Stimulated activated CD4-positive, alpha-beta T cell treated with anti-CD3 and anti-CD28 coated beads, Interleukin-12 subunit alpha, Interleukin-12 subunit beta, amount 100 ng/mL, for 4 hours (primary cell): ENCODE measurements at regions not wholly inside any gene's neighbourhood (a gene's known extent, or its start where the extent isn't known, plus 50 kb on each side); places are given as distances from the start of the nearest gene placed in this dataset.
"Not testable (repeated sequence)": the region's sequence is repeated elsewhere in the genome, so short reads cannot be mapped to it uniquely, and the experiment has no call there.

ENCODE experiments used
- DNase-seq: peaks from one replicate; pipeline ENCODE4 v3.0.0-alpha.2; 2020

DNA sequence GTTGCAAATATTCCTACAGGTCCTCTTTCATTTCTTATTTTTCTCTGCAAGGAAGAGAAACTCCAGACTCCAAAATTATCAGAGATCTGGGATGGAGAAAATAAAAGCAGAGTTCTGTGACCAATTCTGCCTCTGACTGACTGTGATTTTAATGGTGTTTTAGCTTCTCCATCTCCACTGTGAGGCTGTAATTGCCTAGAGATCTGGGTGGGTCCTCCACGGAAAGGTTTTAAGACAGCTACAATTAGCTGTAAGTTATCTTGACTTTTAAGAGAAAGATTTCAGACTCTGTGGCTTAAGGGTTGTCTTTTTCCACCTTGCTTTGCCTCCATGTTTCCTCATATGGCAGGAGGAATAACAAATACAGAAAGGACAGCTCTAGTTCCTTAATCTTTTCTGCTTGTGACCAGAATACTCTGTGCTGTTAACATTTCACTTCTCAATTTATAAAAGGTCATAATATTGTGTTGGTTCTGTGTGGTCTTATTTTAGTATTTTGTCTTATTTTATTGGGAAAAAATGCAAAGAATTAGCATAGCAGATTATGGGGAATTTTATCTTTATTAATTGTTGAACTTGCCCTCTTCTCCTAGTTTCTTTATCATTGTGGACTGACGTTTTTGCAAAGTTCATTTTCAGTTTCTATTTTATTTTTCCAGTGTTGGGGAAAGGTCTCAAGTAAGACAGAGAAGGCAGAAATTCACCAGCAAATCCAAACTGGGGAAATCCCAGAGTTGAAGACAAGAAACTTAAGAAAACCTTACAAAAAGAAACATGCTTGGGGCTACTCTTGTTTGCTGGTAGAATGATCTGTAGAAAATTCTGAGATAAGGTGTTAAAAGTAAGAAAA is 157.9 kb downstream of the RAP2B start:
- no peak for DNase-seq

DNA sequence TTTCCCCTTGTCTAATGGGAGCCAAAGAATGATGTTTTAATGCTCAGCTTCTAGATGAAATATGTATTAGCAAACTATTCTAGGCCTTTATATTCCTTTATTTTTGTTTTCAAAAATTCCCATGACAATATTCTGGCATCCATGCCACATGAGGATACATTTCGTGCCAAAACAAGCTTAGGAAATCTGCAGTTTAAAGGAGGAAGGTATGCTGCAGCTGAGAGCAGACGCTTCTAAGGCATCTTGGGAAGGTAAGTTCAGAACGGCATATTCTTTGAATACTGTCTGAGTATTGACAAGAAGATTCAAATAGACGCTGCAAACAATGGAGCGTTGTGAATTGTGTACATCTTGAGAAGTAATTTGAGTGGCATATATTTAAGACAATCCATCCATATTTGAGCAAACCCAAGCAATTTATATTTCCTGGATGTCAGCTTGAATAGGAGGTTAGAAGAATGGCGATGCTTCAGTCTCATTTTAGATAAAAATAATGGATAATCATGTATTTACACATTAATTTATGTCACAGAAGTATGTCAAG is 158.6 kb downstream of the RAP2B start:
- no peak for DNase-seq

DNA sequence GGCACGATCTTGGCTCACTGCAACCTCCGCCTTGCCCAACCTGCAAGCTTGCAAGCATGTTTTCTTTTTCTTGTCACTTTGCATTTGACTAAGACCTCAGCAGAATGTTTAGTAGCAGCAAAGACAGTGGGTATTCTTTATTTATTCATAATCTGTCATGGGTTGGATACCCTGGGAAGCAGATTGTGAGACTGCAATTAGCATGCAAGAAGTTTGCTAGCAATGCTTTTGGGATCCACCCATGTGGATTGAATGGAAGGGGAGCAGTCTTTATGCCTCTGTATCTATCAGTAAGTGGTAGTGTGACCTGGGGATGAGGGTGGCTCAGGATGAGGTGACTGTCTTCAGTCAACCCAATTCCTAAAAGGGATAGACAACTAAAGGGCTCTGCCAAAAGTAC is 166.7 kb downstream of the RAP2B start:
- no peak for DNase-seq

- DNase-seq, result no peak
These were observed 168.9 kb downstream of the RAP2B start for GRCh38 chr3:153330901-153331300.

- DNase-seq, result no peak
These were observed 169.7 kb downstream of the RAP2B start for GRCh38 chr3:153331676-153332075.

DNA sequence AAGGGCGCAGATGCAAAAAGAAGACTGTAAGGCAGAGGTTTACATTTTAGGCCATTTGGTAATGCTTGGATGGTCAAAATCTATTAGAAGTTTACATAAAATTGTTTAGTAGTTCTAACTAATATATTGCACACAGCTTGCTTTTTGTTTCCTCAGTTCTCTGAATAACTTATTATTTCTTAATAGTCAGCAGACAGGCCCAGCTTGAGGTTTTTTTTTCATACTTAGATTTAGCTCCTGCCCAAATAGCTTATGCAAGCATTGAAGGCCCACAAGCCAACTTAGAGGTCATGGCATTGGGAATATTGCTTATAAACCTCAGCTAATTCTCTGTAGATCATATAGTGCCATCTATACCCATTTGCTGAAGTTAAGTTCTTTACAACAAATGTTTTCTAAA is 172.5 kb downstream of the RAP2B start:
- no peak for DNase-seq

DNA sequence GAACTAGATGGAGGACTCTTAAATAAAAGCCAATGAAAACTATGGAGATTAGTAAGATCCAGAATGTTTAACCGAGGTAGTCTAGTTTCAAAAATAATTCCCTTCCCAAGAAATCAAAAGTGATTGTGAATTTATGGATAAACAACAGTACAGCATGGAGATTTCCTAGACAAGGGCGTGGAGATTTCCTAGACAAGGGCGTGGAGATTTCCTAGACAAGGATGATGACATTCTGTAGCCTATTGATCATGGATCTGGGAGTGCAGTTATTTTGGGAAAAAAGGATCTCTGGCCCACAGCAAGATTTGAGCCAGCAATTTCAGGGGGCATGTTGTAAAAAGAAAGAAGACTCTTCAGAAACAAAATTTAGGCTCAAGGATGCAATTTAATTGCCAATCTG is 175.3 kb downstream of the RAP2B start:
- no peak for DNase-seq

- DNase-seq, result no peak
These were observed 176.5 kb downstream of the RAP2B start for GRCh38 chr3:153338487-153338886.

- DNase-seq, result no peak
These were observed 177.0 kb downstream of the RAP2B start for GRCh38 chr3:153339065-153339464.

- no peak for DNase-seq
These were observed 182.2 kb downstream of the RAP2B start for GRCh38 chr3:153343988-153344782.

GRCh38 chr3:153348457-153349107 is 186.6 kb downstream of the RAP2B start:
- DNase-seq, result no peak

- DNase-seq, result no peak
These were observed 187.1 kb downstream of the RAP2B start for GRCh38 chr3:153349108-153349499.

DNA sequence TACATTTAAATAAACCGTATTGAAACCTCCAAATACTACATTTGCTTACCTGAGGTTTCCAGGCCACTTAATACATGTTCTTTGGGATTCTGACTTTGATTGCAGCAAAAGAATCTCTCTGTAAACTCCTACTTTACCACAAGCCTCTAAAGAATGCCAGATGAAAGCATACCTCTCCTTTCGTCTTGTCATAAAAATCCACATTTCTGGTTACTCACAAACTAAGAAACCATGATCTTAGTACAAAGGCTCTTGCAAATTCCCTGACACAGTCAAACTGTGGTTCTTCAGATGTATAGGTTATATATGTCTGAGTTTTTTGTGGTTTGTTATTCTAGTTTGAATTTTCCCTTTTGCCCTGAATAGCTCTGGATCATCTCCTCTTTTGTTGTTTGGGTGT is 188.4 kb downstream of the RAP2B start:
- DNase-seq, result no peak

- no peak for DNase-seq
These were observed 192.6 kb downstream of the RAP2B start for GRCh38 chr3:153354641-153355040.

GRCh38 chr3:153355559-153355958 is 193.5 kb downstream of the RAP2B start:
- DNase-seq, result no peak

DNA sequence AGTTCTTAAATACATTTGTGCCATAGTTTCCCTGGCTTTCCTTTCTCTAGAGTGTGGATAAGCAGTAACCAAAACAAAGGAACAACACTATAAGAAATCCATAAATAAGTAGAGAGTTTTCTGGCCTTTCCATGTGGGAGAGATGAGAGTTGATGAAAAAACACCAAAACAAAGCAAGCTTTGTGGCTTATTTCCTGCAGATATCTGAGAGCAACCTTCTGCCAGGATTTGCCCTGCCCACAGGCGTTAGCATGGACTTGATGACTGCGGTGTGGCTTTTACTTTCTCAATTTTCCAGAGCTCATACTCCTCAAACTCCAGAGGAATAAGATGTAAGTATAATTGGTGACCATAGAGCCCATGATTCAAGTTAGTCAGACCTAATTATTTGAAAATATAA is 194.9 kb downstream of the RAP2B start:
- DNase-seq, result no peak

GRCh38 chr3:153357436-153357835 is 195.4 kb downstream of the RAP2B start:
- DNase-seq, result no peak

- no peak for DNase-seq
These were observed 207.7 kb downstream of the RAP2B start for GRCh38 chr3:153369561-153370374.

DNA sequence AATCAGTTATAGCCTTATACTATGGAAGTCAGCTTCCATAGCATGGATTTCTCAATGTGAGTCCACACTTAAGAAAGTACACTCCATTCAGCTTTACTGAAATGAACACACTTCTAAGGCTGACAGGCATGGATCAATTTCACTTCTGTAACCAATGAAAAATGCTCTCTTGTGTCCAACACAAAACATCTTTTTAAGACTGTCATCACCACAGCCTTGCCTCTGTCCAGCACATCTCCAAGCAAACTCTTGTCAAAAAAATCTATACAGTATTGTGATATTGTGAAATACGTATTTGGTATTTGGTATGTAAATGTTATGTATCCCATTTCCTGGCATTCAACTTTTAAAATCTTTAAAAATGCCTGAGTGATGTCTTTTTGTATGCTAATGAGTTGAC is 208.7 kb downstream of the RAP2B start:
- no peak for DNase-seq

DNA sequence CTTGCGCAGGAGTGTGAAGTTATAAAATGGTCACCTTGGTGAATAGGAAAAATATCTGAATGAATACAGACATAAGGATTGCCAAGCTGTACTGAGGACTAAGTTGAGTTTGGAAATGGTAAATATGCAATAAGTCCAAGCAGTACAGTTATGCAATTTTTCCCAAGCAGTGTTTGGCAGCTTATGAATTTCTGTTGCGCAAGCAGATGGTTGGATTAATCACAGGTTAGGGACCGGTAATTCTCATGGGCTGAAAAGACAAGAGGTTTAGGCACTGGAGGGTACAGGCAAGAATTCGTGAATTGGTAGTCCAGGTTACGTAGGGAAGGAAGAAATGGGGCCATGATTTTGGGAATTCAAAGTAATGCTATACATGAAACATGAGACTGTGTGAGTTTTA is 210.3 kb downstream of the RAP2B start:
- no peak for DNase-seq

GRCh38 chr3:153373606-153374005 is 211.6 kb downstream of the RAP2B start:
- DNase-seq, result no peak

GRCh38 chr3:153378366-153378765 is 216.3 kb downstream of the RAP2B start:
- DNase-seq, result not testable (repeated sequence)

- no peak for DNase-seq
These were observed 217.5 kb downstream of the RAP2B start for GRCh38 chr3:153379516-153379915.
